ENCODE measurements at regions not wholly inside any gene's neighbourhood (a gene's known extent, or its start where the extent isn't known, plus 50 kb on each side); places are given as distances from the start of the nearest gene placed in this dataset.

GRCh38 chr4:11494232-11494631 is 65.5 kb upstream of the HS3ST1 start:
- no peak for TF ChIP-seq CTCF (IDR thresholded peaks at IDR 0.05; ENCODE audit: extremely low read depth, insufficient read depth, missing control alignments)
- in situ Hi-C loops (cut with MboI; ENCODE audit: low pct_unique_long_range_greater_than_20kb, low sequenced_read_pairs, unreplicated experiment), result no loop called here
- no peak for DNase-seq (ENCODE audit: low spot score)

GRCh38 chr4:11489453-11490083 is 60.9 kb upstream of the HS3ST1 start:
- in situ Hi-C loops (cut with MboI; ENCODE audit: low pct_unique_long_range_greater_than_20kb, low sequenced_read_pairs, unreplicated experiment), result no loop called here
- TF ChIP-seq CTCF (IDR thresholded peaks at IDR 0.05; ENCODE audit: extremely low read depth, insufficient read depth, missing control alignments), result no peak
- DNase-seq (ENCODE audit: low spot score), result no peak

- DNase-seq (ENCODE audit: low spot score), result no peak
- in situ Hi-C loops (cut with MboI; ENCODE audit: low pct_unique_long_range_greater_than_20kb, low sequenced_read_pairs, unreplicated experiment), result no loop called here
- TF ChIP-seq CTCF (IDR thresholded peaks at IDR 0.05; ENCODE audit: extremely low read depth, insufficient read depth, missing control alignments), result no peak
Measured at GRCh38 chr4:11488657-11489452, 60.2 kb upstream of the HS3ST1 start.

- DNase-seq (ENCODE audit: low spot score), result no peak
- in situ Hi-C loops (cut with MboI; ENCODE audit: low pct_unique_long_range_greater_than_20kb, low sequenced_read_pairs, unreplicated experiment), result no loop called here
- TF ChIP-seq CTCF (IDR thresholded peaks at IDR 0.05; ENCODE audit: extremely low read depth, insufficient read depth, missing control alignments), result no peak
Measured at GRCh38 chr4:11487868-11488544, 59.3 kb upstream of the HS3ST1 start.

- no peak for TF ChIP-seq CTCF (IDR thresholded peaks at IDR 0.05; ENCODE audit: extremely low read depth, insufficient read depth, missing control alignments)
- no peak for DNase-seq (ENCODE audit: low spot score)
- in situ Hi-C loops (cut with MboI; ENCODE audit: low pct_unique_long_range_greater_than_20kb, low sequenced_read_pairs, unreplicated experiment), result no loop called here
Measured at GRCh38 chr4:11487139-11487538, 58.4 kb upstream of the HS3ST1 start.

- no peak for TF ChIP-seq CTCF (IDR thresholded peaks at IDR 0.05; ENCODE audit: extremely low read depth, insufficient read depth, missing control alignments)
- in situ Hi-C loops (cut with MboI; ENCODE audit: low pct_unique_long_range_greater_than_20kb, low sequenced_read_pairs, unreplicated experiment), result no loop called here
- DNase-seq (ENCODE audit: low spot score), result no peak
Measured at GRCh38 chr4:11485926-11486325, 57.2 kb upstream of the HS3ST1 start.

Measured in GM13977 (cell line).